ENCODE measurements at regions not wholly inside any gene's neighbourhood (a gene's known extent, or its start where the extent isn't known, plus 50 kb on each side); places are given as distances from the start of the nearest gene placed in this dataset.
A peak's percentile ranks its signal among the peaks of the same experiment; 100 is the strongest.

DNA sequence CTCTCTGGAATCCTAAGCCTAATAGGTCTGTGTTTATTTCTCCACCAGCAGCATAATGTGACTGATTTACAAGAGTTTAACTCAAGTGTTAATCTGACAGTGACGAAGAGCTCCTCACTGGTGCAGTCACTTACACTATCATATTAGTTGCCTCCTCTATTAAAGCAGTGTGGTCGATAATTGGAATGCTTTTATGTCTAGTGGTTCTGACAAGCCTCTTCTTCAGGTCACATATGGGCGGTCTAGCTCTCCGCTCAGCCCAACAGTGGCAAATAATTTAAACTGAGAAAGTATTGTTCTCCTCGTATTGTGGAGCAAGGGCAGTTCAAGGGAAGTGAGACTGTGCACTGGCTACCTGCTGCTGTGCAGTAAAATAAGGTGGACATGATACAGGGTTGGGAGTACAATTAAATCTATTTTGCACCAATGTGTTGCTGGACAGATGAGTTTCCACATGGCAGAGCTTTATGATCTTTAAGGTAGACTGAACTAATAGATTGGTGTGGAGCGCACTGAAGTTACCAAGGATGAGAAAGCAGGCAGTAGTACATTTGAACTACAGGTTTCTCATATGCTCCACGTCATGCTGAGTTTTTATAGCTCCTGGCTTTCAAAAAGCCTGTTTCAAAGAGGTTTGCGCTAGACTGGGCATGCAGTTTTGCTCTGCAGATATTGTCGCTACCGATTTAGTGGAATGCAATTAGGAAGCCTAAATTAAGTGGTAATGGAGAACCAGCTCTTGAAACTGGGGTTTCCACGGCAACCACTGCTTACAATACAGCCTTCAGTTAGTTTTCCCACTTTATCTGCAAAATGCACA is 151.7 kb upstream of the POU3F3 start:
- Histone ChIP-seq H3K36me3 (no peaks in the 10 kb centered on the region), H3K9me3 (no peaks in the 10 kb centered on the region), H3K4me3 (no peak overlapping the region), H3K27me3 (peaks cover 6% of the 10 kb centered on the region; the same call in 1 of the 2 replicates)
- no peak for DNase-seq

DNA sequence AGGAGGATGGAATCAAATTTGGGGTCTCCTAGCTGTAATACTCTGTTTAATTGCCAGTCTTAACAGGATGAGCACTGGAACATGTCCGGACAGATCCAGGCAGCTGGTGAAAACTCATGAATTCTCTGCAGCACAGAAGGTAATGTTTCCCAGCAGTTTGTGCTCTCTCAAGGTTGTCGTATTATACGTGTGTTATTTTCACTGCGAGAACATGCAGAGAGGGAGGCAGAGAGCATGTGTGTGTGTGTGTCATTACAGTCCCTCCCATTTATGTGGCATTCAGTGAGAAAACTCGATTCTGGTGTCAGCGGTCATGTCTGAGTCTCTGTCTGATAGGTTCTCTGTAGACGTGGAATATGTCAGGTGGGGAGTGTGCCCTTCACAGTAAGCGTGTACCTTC is 150.2 kb upstream of the POU3F3 start:
- H3K36me3 ChIP-seq, result no peaks in the 10 kb centered on the region
- no peak for DNase-seq
- peaks cover 6% of the 10 kb centered on the region; the same call in 1 of the 2 replicates for H3K27me3 ChIP-seq
- no peaks in the 10 kb centered on the region for H3K9me3 ChIP-seq
- H3K4me3 ChIP-seq, result no peak overlapping the region

DNA sequence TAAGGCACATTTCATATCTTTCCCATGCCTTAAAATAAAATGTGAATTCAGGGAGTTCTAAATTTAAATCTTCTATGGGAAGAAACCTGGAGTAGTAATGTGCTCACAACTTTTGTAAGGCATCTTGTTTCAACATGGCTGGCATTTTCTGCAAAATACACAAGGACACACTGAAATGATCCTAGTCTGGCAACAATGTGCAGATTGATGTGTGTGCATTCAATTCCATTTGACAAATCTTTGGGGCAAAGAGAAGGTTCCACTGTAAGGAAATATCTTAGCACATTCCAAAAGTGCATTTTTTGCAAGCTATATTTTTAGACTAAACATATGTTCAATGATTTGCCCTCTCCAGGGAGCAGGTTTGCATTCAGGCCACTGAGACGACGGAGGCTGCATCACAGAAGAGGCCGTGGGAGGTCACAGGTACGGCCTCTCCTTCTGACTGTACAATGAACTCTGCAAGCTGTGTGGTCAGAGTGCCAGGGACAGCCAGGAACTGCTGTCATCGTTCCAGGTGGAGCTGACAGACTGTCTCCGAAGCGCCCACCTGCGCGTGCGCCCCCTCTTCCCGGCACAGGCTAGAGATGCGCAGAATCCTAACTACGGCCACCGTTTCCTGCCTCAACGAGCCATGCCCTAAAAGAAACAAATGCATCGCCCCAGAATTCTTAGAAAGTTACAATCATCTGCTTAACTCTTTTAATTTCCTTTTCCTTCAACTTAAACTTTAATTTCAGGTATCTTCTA is 149.2 kb upstream of the POU3F3 start:
- no peaks in the 10 kb centered on the region for H3K9me3 ChIP-seq
- DNase-seq, result no peak
- H3K36me3 ChIP-seq, result no peaks in the 10 kb centered on the region
- peaks cover 6% of the 10 kb centered on the region; the same call in 1 of the 2 replicates for H3K27me3 ChIP-seq
- H3K4me3 ChIP-seq, result no peak overlapping the region

DNA sequence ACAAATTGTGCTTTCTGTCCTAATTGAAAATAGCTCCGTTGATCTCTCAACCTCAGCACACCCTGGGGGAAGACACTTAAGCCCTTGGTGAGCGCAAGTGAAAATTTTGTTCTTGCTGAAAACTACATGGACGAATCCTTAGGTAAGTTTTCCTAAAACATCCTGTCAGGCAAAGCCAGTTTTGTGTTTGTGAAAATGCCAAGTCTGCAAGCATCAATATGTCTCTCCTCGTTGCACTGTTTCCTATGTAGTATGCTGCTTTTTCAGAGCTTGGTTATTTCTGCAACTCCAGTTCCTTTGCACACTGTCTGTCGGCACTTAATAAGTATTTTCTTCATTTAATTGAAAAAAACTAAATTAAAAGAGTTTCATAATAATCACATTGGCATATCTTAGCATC is 146.9 kb upstream of the POU3F3 start:
- no peak overlapping the region for H3K4me3 ChIP-seq
- no peaks in the 10 kb centered on the region for H3K36me3 ChIP-seq
- peaks cover 6% of the 10 kb centered on the region; the same call in 1 of the 2 replicates for H3K27me3 ChIP-seq
- no peaks in the 10 kb centered on the region for H3K9me3 ChIP-seq
- DNase-seq, result no peak

DNA sequence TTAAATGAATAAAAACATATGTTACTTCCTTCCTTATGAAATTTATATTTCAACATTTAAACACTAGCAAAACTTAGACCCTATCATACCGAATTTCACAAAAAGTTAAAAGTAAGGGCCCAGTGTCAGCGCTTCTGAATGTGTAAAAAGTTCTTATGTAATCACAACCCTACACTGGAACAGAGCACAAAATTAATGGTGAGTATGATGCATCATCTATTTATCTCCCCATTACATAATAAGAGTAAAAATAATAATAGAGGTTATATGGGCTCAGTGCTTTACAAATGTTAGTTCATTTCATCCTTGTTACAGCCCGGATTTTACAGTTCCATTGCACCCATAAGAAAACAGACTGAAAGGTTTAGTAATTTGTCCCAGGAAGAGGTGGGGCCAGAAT is 144.9 kb upstream of the POU3F3 start:
- DNase-seq, result no peak
- Histone ChIP-seq H3K4me3 (no peak overlapping the region), H3K36me3 (no peaks in the 10 kb centered on the region), H3K27me3 (no peaks in the 10 kb centered on the region), H3K9me3 (no peaks in the 10 kb centered on the region)

DNA sequence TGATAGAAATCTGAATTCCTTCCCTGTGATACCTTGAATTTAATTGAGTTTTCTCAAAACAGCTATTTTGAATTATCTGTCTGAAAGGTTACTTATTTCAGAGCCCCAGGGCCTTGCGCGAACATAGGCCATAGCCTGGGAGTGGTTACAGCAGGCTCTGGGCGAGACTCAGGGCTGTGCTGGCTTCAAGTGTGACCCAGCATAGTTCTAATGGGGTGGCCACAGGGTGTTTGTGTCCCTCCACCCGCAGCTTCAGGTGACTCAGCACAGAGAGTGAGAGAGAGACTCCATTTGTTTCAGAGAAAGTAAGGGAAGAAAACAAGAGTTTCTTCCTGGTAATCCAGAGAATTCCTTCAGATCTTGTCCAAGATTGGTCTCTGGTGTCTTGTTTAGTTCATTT is 137.9 kb upstream of the POU3F3 start:
- Histone ChIP-seq H3K4me3 (no peak overlapping the region), H3K36me3 (no peaks in the 10 kb centered on the region), H3K9me3 (no peaks in the 10 kb centered on the region), H3K27me3 (no peaks in the 10 kb centered on the region)
- DNase-seq, result no peak

DNA sequence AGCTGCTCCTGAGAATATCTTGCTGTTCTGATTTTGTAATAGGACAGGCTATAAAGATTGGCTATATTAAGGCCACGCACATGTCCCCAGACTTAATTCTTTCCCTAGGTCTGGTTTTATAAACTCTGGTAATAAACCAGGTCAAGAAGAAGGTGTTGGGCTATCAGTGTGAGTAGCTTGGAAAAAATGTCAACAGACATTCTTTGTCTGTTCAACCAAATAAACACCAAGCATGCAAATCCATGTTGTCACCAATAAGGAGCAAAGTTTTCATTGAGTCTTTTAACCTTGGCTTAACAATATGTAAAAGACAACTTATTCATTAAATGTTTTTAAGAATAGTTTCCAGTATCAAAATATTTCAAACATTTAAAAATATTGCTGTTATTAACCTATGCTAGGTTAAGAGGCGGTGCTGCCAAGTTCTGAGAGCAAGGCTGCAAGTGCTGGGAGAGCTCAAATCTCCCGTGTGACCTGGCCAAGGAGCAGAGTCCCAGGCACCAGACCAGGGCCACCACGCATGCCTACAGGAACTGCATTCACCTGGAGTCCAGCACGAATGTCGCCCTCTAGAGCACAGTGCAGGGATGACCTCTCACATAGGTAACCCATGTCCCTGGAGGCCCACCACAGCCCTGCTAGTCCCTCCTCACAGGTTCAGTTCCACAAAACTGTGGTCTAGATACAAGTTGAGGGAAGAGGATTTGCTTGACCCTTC is 120.5 kb upstream of the POU3F3 start:
- Histone ChIP-seq H3K36me3 (no peaks in the 10 kb centered on the region), H3K4me3 (no peak overlapping the region), H3K9me3 (no peaks in the 10 kb centered on the region), H3K27me3 (no peaks in the 10 kb centered on the region)
- peak; percentile 19 for DNase-seq

GRCh38 chr2:104734937-104735586 is 118.9 kb upstream of the POU3F3 start:
- Histone ChIP-seq H3K4me3 (no peak overlapping the region), H3K9me3 (no peaks in the 10 kb centered on the region), H3K36me3 (no peaks in the 10 kb centered on the region), H3K27me3 (0 out of 2 replicates have a peak, but pooled peaks cover 3% of the 10 kb centered on the region)
- no peak for DNase-seq

DNA sequence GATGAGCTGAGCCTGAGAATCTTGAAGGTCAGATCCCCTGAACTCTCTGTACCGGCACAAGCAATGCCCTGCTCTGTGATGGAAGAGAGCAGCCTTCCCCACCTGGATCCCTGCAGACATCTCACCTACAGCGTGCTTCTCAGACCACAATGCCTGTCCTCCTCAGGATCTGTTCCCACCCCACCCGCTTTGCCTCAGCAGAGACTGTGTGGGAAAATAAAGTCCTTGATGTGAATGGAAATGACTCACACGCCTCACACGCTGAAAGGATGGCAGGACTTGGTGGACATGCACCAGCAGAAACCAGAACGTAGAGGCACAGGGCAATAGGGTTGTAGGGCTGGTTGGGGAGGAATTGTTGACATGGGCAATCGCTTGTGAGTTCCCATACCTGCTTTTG is 117.9 kb upstream of the POU3F3 start:
- Histone ChIP-seq H3K4me3 (no peak overlapping the region), H3K36me3 (no peaks in the 10 kb centered on the region), H3K27me3 (0 out of 2 replicates have a peak, but pooled peaks cover 3% of the 10 kb centered on the region), H3K9me3 (no peaks in the 10 kb centered on the region)
- no peak for DNase-seq

- Histone ChIP-seq H3K9me3 (no peaks in the 10 kb centered on the region), H3K4me3 (no peak overlapping the region), H3K36me3 (no peaks in the 10 kb centered on the region), H3K27me3 (0 out of 2 replicates have a peak, but pooled peaks cover 3% of the 10 kb centered on the region)
- DNase-seq, result no peak
These were observed 112.1 kb upstream of the POU3F3 start for GRCh38 chr2:104741860-104742259.

DNA sequence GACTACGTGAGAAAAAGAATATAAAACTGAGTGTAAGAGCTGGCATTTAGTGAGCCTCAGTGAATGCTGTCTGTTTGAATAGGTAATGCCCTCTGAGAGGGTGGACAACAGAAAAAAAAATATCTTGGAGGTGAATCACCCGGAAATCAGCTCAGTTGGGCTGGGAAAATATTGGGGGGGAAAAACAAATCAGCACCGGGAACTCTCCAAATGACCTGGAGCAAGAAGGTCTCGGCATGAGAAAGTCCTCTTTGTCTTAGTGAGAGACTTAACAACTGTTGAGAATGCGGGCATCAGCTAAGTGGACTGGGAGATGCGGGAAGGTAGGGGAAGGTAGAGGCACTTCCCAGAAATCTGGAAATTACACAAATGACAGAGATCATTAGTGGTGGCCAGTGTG is 109.4 kb upstream of the POU3F3 start:
- no peaks in the 10 kb centered on the region for H3K9me3 ChIP-seq
- no peak for DNase-seq

DNA sequence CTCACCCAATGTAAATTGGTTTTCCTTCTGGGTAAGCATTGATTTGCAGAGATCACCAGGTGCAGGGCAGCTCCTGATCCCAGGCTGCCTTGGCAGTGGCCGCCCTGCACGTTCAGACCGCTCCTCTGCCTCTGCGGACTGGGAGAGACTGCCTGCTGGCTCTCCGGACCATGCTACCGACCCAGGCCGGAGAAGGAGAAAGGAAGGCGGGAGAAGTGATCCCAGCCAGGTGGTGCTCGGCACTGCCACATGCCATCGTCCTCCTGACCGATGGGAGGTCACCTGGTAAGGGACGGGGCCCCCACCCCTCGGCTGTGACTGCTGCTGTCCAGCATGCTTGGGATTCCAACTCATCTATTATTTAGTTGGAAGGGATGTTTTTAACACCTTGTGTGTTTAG is 108.1 kb upstream of the POU3F3 start:
- H3K4me3 ChIP-seq, result no peak overlapping the region
- no peaks in the 10 kb centered on the region for H3K9me3 ChIP-seq
- no peaks in the 10 kb centered on the region for H3K36me3 ChIP-seq
- DNase-seq, result no peak
- H3K27me3 ChIP-seq, result no peaks in the 10 kb centered on the region

More for the DNA sequence above, 109.4 kb upstream of the POU3F3 start:
- H3K27me3 ChIP-seq, result 0 out of 2 replicates have a peak, but pooled peaks cover 3% of the 10 kb centered on the region
- no peaks in the 10 kb centered on the region for H3K36me3 ChIP-seq
- no peak overlapping the region for H3K4me3 ChIP-seq

- H3K27me3 ChIP-seq, result no peaks in the 10 kb centered on the region
- H3K4me3 ChIP-seq, result no peak overlapping the region
- H3K9me3 ChIP-seq, result no peaks in the 10 kb centered on the region
- H3K36me3 ChIP-seq, result no peaks in the 10 kb centered on the region
- DNase-seq, result no peak
These were observed 107.6 kb upstream of the POU3F3 start for GRCh38 chr2:104746299-104746698.

- Histone ChIP-seq H3K4me3 (no peak overlapping the region), H3K27me3 (no peaks in the 10 kb centered on the region), H3K9me3 (no peaks in the 10 kb centered on the region), H3K36me3 (no peaks in the 10 kb centered on the region)
- DNase-seq, result no peak
These were observed 107.1 kb upstream of the POU3F3 start for GRCh38 chr2:104746858-104747257.

DNA sequence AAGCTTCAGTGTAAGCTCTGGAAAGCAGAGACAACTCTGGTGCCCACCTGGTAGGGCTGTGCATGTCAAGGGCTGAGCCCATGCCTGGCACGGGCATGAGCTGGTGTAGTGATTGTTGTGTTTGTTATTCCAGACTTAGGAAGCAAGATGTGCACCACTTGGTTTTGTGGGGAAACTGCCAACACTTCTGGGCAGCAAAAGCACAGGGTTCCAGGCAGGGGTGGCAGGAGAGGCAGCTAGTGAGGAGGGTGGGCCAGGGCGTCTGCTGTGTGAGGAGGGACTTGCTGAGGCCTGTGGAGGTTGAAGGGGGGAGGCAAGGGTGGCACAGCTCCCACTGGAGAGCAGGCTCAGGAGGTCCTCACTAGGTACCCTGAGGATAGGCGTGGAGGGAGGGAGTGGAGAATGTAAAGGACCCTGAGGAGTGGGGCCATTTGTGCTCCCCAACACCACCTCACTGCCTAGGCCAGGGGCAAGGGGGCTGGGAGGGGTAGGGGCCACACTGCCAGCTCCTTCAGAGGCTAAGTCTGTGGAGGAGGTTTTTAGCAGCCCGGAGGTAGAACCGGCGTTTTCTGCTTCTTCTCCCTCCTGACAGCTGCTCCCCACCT is 104.0 kb upstream of the POU3F3 start:
- no peak for DNase-seq
- H3K9me3 ChIP-seq, result no peaks in the 10 kb centered on the region

GRCh38 chr2:104752504-104752903 is 101.4 kb upstream of the POU3F3 start:
- Histone ChIP-seq H3K27me3 (no peaks in the 10 kb centered on the region), H3K36me3 (no peaks in the 10 kb centered on the region), H3K4me3 (no peak overlapping the region), H3K9me3 (no peaks in the 10 kb centered on the region)
- DNase-seq, result no peak

More for the DNA sequence above, 104.0 kb upstream of the POU3F3 start:
- no peak overlapping the region for H3K4me3 ChIP-seq
- no peaks in the 10 kb centered on the region for H3K27me3 ChIP-seq
- H3K36me3 ChIP-seq, result no peaks in the 10 kb centered on the region

Measured in MG63 (cell line).